Type B pancreatic cell (in vitro differentiated cells): ENCODE measurements at regions not wholly inside any gene's neighbourhood (a gene's known extent, or its start where the extent isn't known, plus 50 kb on each side); places are given as distances from the start of the nearest gene placed in this dataset.

Experiments
- DNase-seq: peaks from one replicate; pipeline ENCODE4 v3.0.0; 2021; ENCODE audit warnings: mixed read lengths; ENCODE audit not compliant: unreplicated experiment; ENCODE audit errors: extremely low spot score
- H3K27ac Mint-ChIP-seq: 2 replicates; pipeline ENCODE4 v1.8.0; 2021; ENCODE audit warnings: mild to moderate bottlenecking, mixed read lengths
- H3K27me3 Mint-ChIP-seq: 2 replicates; pipeline ENCODE4 v1.8.0; 2021; ENCODE audit warnings: mixed read lengths
- H3K36me3 Mint-ChIP-seq: 2 replicates; pipeline ENCODE4 v1.8.0; 2021; ENCODE audit warnings: mixed read lengths
- H3K4me1 Mint-ChIP-seq: one replicate; pipeline ENCODE4 v1.8.0; 2021; ENCODE audit warnings: mixed read lengths; ENCODE audit not compliant: unreplicated experiment
- H3K4me3 Mint-ChIP-seq: 2 replicates; pipeline ENCODE4 v1.8.0; 2021; ENCODE audit warnings: mild to moderate bottlenecking, mixed read lengths
- H3K9me3 Mint-ChIP-seq: 2 replicates; pipeline ENCODE4 v1.8.0; 2021; ENCODE audit warnings: mixed read lengths
- TF ChIP-seq, protein P1 (sequence below): fragments of 200-600 bp; sonication (generic); conservative IDR thresholded peaks from 2 replicates; pipeline ENCODE4 v1.5.0; 2021; ENCODE audit warnings: antibody characterized with exemption, mild to moderate bottlenecking

DNA sequence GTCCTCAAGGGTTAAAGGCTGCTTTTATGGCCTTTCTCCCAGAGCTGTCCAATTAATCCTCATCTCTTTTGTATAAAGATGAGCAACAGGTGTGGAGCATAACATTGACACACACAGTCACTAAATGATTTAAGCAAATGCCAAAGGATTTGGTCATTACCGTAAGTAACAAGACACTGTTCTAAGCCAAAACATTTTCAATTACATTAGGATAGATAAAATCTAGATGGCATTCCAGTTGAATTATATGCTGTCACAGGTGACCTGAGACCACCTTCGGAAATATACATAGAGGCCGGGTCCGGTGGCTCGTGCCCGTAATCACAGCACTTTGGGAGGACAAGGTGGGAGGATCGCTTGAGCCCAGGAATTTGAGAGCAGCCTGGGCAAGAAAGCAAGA lies 105.3 kb upstream of the UBE3A start:
- Mint-ChIP-seq H3K4me3 (no peak overlapping the region), H3K27me3 (no peaks in the 10 kb centered on the region), H3K9me3 (no peaks in the 10 kb centered on the region), H3K27ac (no peak overlapping the region), H3K4me1 (no peaks in the 10 kb centered on the region), H3K36me3 (no peaks in the 10 kb centered on the region)
- no peak for DNase-seq
- TF ChIP-seq, protein P1, sequence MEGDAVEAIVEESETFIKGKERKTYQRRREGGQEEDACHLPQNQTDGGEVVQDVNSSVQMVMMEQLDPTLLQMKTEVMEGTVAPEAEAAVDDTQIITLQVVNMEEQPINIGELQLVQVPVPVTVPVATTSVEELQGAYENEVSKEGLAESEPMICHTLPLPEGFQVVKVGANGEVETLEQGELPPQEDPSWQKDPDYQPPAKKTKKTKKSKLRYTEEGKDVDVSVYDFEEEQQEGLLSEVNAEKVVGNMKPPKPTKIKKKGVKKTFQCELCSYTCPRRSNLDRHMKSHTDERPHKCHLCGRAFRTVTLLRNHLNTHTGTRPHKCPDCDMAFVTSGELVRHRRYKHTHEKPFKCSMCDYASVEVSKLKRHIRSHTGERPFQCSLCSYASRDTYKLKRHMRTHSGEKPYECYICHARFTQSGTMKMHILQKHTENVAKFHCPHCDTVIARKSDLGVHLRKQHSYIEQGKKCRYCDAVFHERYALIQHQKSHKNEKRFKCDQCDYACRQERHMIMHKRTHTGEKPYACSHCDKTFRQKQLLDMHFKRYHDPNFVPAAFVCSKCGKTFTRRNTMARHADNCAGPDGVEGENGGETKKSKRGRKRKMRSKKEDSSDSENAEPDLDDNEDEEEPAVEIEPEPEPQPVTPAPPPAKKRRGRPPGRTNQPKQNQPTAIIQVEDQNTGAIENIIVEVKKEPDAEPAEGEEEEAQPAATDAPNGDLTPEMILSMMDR: no peak

DNA sequence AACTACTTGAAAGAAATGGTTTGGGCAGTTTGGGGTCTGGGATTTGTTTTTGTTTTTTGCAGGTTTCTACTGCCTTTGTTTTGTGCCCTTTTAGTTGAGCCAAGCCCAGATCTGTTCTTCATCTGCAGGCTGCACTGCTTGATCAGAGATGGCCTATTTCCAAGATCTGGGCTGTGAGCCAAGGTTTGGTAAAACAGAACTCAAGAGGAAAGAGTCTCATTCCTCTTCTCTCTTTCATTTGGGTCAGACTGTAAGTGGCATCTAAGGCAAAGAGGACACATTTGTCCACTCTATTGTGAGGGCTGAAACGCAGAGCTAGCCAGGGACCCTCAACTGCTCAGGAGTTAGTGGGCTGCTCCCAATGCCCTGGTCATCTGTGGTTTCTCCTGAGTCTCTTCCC lies 104.4 kb upstream of the UBE3A start:
- TF ChIP-seq, protein P1: no peak
- DNase-seq: no peak
- Mint-ChIP-seq H3K9me3 (no peaks in the 10 kb centered on the region), H3K4me1 (no peaks in the 10 kb centered on the region), H3K36me3 (no peaks in the 10 kb centered on the region), H3K27ac (no peak overlapping the region), H3K27me3 (no peaks in the 10 kb centered on the region), H3K4me3 (no peak overlapping the region)

DNA sequence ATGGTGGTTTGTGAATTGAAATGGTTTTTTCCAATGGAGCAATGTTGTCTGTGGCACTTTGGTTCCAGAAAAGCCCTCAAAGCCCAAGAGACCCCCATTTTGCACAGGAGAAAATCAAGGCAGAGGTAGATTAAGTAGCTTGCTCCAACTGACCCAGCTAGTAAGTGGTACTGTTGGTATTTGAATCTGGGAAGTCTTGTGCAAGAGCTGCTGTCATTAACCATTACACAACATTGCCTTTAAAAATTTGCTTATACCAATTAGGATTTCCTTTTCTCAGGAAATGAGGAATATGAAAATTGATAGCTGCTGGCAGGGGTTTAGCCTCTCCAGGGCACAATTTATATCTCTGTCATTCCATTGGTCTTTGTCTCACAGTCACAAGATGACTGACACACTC lies 102.4 kb upstream of the UBE3A start:
- no peak overlapping the region for H3K4me3 Mint-ChIP-seq
- no peaks in the 10 kb centered on the region for H3K27me3 Mint-ChIP-seq
- H3K9me3 Mint-ChIP-seq: no peaks in the 10 kb centered on the region
- TF ChIP-seq, protein P1: no peak
- DNase-seq: no peak
- no peak overlapping the region for H3K27ac Mint-ChIP-seq
- no peaks in the 10 kb centered on the region for H3K4me1 Mint-ChIP-seq
- H3K36me3 Mint-ChIP-seq: no peaks in the 10 kb centered on the region

DNA sequence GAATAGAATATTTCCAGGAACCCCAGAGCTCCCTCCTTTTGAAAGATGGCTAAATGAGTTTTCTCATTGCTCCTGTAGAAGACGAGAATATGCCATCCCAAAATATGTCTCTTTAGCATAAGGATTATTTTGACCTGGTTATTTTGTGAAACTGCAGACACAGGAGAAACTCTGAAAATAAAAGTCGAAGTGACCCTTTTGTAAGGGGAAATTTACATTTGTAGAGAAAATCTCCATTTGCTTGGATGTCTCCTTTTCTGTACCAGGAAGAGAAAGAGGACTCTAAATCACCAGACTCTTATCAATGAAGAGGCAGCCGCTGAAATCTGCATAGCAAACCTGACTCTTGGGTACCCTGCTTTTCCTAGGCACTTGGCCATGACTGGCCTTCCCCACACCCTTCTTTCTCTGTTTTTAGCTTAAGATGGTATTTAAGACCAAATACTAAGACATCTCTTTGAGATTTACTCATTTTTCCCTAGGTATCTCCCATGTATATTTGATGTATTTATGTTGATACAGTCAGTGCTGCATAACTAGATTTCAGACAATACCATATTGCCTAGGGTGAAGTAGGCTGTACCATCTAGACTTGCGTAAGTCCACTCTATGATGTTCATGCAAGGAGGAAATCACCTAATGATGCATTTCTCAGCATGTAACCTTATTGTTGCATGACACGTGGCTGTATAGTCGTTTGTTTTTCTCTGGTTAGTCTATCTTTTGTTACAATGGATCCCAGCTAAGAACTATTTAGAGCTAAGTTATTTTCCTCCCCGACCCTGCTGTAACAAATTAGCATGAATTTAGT lies 98.2 kb upstream of the UBE3A start:
- Mint-ChIP-seq H3K27me3 (no peaks in the 10 kb centered on the region), H3K9me3 (peaks cover 5% of the 10 kb centered on the region), H3K36me3 (no peaks in the 10 kb centered on the region), H3K4me3 (no peak overlapping the region), H3K27ac (no peak overlapping the region), H3K4me1 (no peaks in the 10 kb centered on the region)
- TF ChIP-seq, protein P1: no peak
- DNase-seq: no peak

DNA sequence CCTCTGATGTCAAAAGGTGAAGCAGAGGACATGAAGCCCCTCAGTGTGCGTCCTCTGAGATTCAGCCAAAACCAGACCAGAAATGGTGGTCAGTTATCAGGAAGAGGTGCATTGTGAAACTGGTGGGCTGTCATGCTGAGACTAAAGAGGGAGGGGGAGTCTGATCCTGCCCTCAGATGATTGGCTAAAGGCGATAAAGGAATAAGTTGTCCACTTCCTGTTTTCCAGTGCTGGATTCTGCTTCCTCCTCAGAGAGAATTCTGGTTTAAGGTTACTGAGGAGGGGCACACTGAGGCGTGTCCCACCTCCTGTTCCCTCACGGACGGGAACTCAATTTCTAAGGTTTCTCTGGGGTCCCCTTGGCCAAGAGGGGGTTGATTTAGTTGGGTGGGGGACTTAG lies 97.0 kb upstream of the UBE3A start:
- Mint-ChIP-seq H3K4me1 (no peaks in the 10 kb centered on the region), H3K9me3 (peaks cover 5% of the 10 kb centered on the region), H3K27me3 (no peaks in the 10 kb centered on the region), H3K27ac (no peak overlapping the region), H3K36me3 (no peaks in the 10 kb centered on the region), H3K4me3 (no peak overlapping the region)
- DNase-seq: no peak
- TF ChIP-seq, protein P1: no peak
